ENCODE measurements at regions not wholly inside any gene's neighbourhood (a gene's known extent, or its start where the extent isn't known, plus 50 kb on each side); places are given as distances from the start of the nearest gene placed in this dataset.
A peak's percentile ranks its signal among the peaks of the same experiment; 100 is the strongest.

- no peak overlapping the region for H3K27ac ChIP-seq (replicated peaks)
- TF ChIP-seq SPI1 (IDR thresholded peaks at IDR 0.05; ENCODE audit: borderline replicate concordance, low read depth) = peak; percentile 78; the same call in 1 of the 2 replicates
- TF ChIP-seq REST (IDR thresholded peaks at IDR 0.05; ENCODE audit: insufficient replicate concordance, low read depth) = no peak
- no peak overlapping the region for H3K4me3 ChIP-seq (replicated peaks; ENCODE audit: insufficient read depth, low read length)
- DNase-seq (ENCODE audit: low read depth in 1 of 2, low spot score in 1 of 2) = no peak
- H3K27me3 ChIP-seq (ENCODE audit: insufficient read depth, poor library complexity, severe bottlenecking) = no peaks in the 10 kb centered on the region
These were observed 165.6 kb upstream of the POGK start for GRCh38 chr1:166673722-166674121.

GRCh38 chr1:166675213-166675612 lies 164.1 kb upstream of the POGK start:
- H3K4me3 ChIP-seq (replicated peaks; ENCODE audit: insufficient read depth, low read length) = no peak overlapping the region
- no peak for TF ChIP-seq CTCF (IDR thresholded peaks at IDR 0.05; ENCODE audit: insufficient read depth, low read length)
- TF ChIP-seq REST (IDR thresholded peaks at IDR 0.05; ENCODE audit: insufficient replicate concordance, low read depth) = no peak
- no peak for TF ChIP-seq GABPA (IDR thresholded peaks at IDR 0.05; ENCODE audit: low read depth)
- no peak for TF ChIP-seq SPI1 (IDR thresholded peaks at IDR 0.05; ENCODE audit: borderline replicate concordance, low read depth)
- no peak for TF ChIP-seq POLR2AphosphoS5 (IDR thresholded peaks at IDR 0.05; ENCODE audit: low read depth)
- no peak overlapping the region for H3K27ac ChIP-seq (replicated peaks)
- DNase-seq (ENCODE audit: low read depth in 1 of 2, low spot score in 1 of 2) = no peak
- H3K27me3 ChIP-seq (ENCODE audit: insufficient read depth, poor library complexity, severe bottlenecking) = no peaks in the 10 kb centered on the region

- H3K4me3 ChIP-seq (replicated peaks; ENCODE audit: insufficient read depth, low read length) = no peak overlapping the region
- H3K27ac ChIP-seq (replicated peaks) = no peak overlapping the region
- TF ChIP-seq POLR2AphosphoS5 (IDR thresholded peaks at IDR 0.05; ENCODE audit: low read depth) (no peak), SPI1 (IDR thresholded peaks at IDR 0.05; ENCODE audit: borderline replicate concordance, low read depth) (no peak), GABPA (IDR thresholded peaks at IDR 0.05; ENCODE audit: low read depth) (no peak), REST (IDR thresholded peaks at IDR 0.05; ENCODE audit: insufficient replicate concordance, low read depth) (no peak), CTCF (IDR thresholded peaks at IDR 0.05; ENCODE audit: insufficient read depth, low read length) (no peak)
- no peak for DNase-seq (ENCODE audit: low read depth in 1 of 2, low spot score in 1 of 2)
- no peaks in the 10 kb centered on the region for H3K27me3 ChIP-seq (ENCODE audit: insufficient read depth, poor library complexity, severe bottlenecking)
These were observed 162.3 kb upstream of the POGK start for GRCh38 chr1:166676981-166677380.

- Histone ChIP-seq H3K4me3 (replicated peaks; ENCODE audit: insufficient read depth, low read length) (no peak overlapping the region), H3K27ac (replicated peaks) (no peak overlapping the region), H3K27me3 (ENCODE audit: insufficient read depth, poor library complexity, severe bottlenecking) (no peaks in the 10 kb centered on the region)
- no peak for DNase-seq (ENCODE audit: low read depth in 1 of 2, low spot score in 1 of 2)
- no peak for TF ChIP-seq CTCF (IDR thresholded peaks at IDR 0.05; ENCODE audit: insufficient read depth, low read length)
- TF ChIP-seq GABPA (IDR thresholded peaks at IDR 0.05; ENCODE audit: low read depth) = no peak
- TF ChIP-seq REST (IDR thresholded peaks at IDR 0.05; ENCODE audit: insufficient replicate concordance, low read depth) = no peak
- TF ChIP-seq SPI1 (IDR thresholded peaks at IDR 0.05; ENCODE audit: borderline replicate concordance, low read depth) = no peak
- no peak for TF ChIP-seq POLR2AphosphoS5 (IDR thresholded peaks at IDR 0.05; ENCODE audit: low read depth)
These were observed 159.9 kb upstream of the POGK start for GRCh38 chr1:166679369-166679768.
